CD4-positive, alpha-beta T cell (primary cell): ENCODE measurements at regions not wholly inside any gene's neighbourhood (a gene's known extent, or its start where the extent isn't known, plus 50 kb on each side); places are given as distances from the start of the nearest gene placed in this dataset.

Experiments
- ATAC-seq: fragments of 200-7000 bp; cut with Tn5 transposase; one replicate; pipeline ENCODE4 v1.10.0; 2022; ENCODE audit warnings: mild to moderate bottlenecking; ENCODE audit not compliant: poor library complexity
- CTCF ChIA-PET: fragments of 350-600 bp; sonication (Branson Sonifier 250); formaldehyde crosslinking; loops from one replicate; lab custom pipeline; 2021; ENCODE audit warnings: antibody characterized with exemption, inconsistent platforms; lab: Charles Lee
- POLR2A ChIA-PET: fragments of 350-600 bp; sonication (Branson Sonifier 250); formaldehyde crosslinking; loops from one replicate; lab custom pipeline; 2021; ENCODE audit warnings: antibody characterized with exemption, inconsistent platforms; lab: Charles Lee
- DNase-seq, 14 experiments: peaks; one replicate each; pipeline ENCODE4 v3.0.0-alpha.2; 2013 to 2020; ENCODE audit warnings: mixed read lengths in 2 of 14
- H3K27ac ChIP-seq, 2 donors: one replicate each; pipeline versions ENCODE4 v1.5.1 to v1.7.0; 2013; ENCODE audit warnings: low read length in 2 of 2, low read depth in 1 of 2, mild to moderate bottlenecking in 1 of 2
- H3K27me3 ChIP-seq, 2 experiments: 1 replicate in 1 of 2; 2 replicates in 1 of 2; pipeline versions ENCODE4 v1.6.1 to v1.7.0; 2013; ENCODE audit warnings: low read length in 2 of 2, control low read depth in 1 of 2, mild to moderate bottlenecking in 1 of 2, moderate library complexity in 1 of 2; ENCODE audit not compliant: insufficient read depth in 2 of 2, control insufficient read depth in 1 of 2
- H3K36me3 ChIP-seq: one replicate; pipeline ENCODE4 v1.6.1; 2013; ENCODE audit warnings: low read length, control low read depth; ENCODE audit not compliant: insufficient read depth
- H3K4me1 ChIP-seq: one replicate; pipeline ENCODE4 v1.6.1; 2013; ENCODE audit warnings: low read length, control low read depth; ENCODE audit not compliant: insufficient read depth
- H3K4me3 ChIP-seq: one replicate; pipeline ENCODE4 v1.5.1; 2013; ENCODE audit warnings: mild to moderate bottlenecking, low read length, moderate library complexity
- H3K9me3 ChIP-seq, 2 experiments: 1 replicate in 1 of 2; 2 replicates in 1 of 2; pipeline versions ENCODE4 v1.6.1 to v1.7.0; 2013; ENCODE audit warnings: low read length in 2 of 2, mild to moderate bottlenecking in 2 of 2, control low read depth in 1 of 2, moderate library complexity in 1 of 2; ENCODE audit not compliant: control insufficient read depth in 1 of 2, insufficient read depth in 1 of 2
- H3K27ac Mint-ChIP-seq: one replicate; pipeline ENCODE4 v1.8.0; 2020; ENCODE audit warnings: mixed read lengths
- H3K27me3 Mint-ChIP-seq: one replicate; pipeline ENCODE4 v1.8.0; 2021; ENCODE audit warnings: mixed read lengths
- H3K36me3 Mint-ChIP-seq: one replicate; pipeline ENCODE4 v1.8.0; 2021; ENCODE audit warnings: low read depth, mixed read lengths
- H3K4me1 Mint-ChIP-seq: one replicate; pipeline ENCODE4 v1.8.0; 2021; ENCODE audit warnings: low read depth, mixed read lengths
- H3K4me3 Mint-ChIP-seq: one replicate; pipeline ENCODE4 v1.8.0; 2020; ENCODE audit warnings: mild to moderate bottlenecking, mixed read lengths
- H3K9me3 Mint-ChIP-seq: one replicate; pipeline ENCODE4 v1.8.0; 2020; ENCODE audit warnings: mixed read lengths
- intact Hi-C, 2 experiments: fragments of 100-400 bp; cut with DNase I in 1 of 2; cut with micrococcal nuclease in 1 of 2; formaldehyde crosslinking; loops; one replicate each; pipeline versions ENCODE4 v1.15.1 to v1.9.0; 2023 to 2025; cut with DNase I, micrococcal nuclease
- TF ChIP-seq, protein P1 (sequence below): fragments of 200-600 bp; IDR thresholded peaks from one replicate; pipeline ENCODE4 v1.8.0; 2022; ENCODE audit warnings: antibody characterized with exemption, mild to moderate bottlenecking

DNA sequence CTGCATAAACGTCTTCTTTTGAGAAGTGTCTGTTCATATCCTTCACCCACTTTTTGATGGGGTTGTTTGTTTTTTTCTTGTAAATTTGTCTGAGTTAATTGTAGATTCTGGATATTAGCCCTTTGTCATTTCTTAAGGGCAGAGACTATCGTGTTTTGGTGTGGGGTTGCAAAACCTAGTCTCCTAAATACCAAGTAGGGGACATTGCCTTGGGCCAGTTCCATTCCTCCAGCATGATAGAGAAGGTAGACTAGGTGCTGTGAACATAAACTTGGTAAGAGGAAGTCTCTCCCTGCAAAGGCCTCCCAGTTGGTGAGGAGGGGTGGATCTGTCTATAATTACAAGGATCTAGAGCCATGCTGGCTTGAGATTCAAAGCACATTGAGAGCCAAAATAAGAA is 390.7 kb downstream of the VRK1 start:
- no peaks in the 10 kb centered on the region for H3K36me3 ChIP-seq
- Mint-ChIP-seq H3K4me3 (no peak overlapping the region), H3K9me3 (peaks cover 2% of the 10 kb centered on the region), H3K27ac (no peak overlapping the region), H3K4me1 (no peaks in the 10 kb centered on the region), H3K36me3 (no peaks in the 10 kb centered on the region), H3K27me3 (no peaks in the 10 kb centered on the region)
- no peaks in the 10 kb centered on the region for H3K4me1 ChIP-seq
- H3K27me3 ChIP-seq: no peaks in the 10 kb centered on the region
- POLR2A ChIA-PET: no interaction called here
- no peak for DNase-seq
- ATAC-seq: no peak
- no peak overlapping the region for H3K27ac ChIP-seq
- no peak overlapping the region for H3K4me3 ChIP-seq
- intact Hi-C loops: loop anchor here (10.0 kb wide), 2 partner anchors 417 to 947 kb away; no protein-coding TSS in a partner anchor
- H3K9me3 ChIP-seq: no peaks in the 10 kb centered on the region
- TF ChIP-seq, protein P1, sequence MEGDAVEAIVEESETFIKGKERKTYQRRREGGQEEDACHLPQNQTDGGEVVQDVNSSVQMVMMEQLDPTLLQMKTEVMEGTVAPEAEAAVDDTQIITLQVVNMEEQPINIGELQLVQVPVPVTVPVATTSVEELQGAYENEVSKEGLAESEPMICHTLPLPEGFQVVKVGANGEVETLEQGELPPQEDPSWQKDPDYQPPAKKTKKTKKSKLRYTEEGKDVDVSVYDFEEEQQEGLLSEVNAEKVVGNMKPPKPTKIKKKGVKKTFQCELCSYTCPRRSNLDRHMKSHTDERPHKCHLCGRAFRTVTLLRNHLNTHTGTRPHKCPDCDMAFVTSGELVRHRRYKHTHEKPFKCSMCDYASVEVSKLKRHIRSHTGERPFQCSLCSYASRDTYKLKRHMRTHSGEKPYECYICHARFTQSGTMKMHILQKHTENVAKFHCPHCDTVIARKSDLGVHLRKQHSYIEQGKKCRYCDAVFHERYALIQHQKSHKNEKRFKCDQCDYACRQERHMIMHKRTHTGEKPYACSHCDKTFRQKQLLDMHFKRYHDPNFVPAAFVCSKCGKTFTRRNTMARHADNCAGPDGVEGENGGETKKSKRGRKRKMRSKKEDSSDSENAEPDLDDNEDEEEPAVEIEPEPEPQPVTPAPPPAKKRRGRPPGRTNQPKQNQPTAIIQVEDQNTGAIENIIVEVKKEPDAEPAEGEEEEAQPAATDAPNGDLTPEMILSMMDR: no peak
- CTCF ChIA-PET: no interaction called here

DNA sequence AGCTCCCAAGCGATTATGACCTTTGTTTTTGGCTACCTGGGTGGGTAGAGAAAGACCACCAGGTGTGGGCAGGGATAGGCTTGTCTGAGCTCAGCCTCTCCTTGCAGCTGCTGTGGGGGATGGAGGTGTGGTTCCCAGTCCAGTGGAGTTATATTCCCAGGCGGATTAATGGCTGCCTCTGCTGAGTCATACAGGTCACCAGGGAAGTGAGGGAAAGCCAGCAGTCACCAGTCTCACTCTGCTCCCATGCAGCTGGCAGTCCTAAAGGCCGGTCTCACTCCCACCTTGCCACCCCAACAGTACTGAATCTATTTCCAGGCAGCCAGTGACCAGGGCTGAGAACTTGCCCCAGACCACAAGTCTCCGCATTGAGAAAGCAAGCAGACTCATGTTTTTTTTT is 399.2 kb downstream of the VRK1 start:
- no peak overlapping the region for H3K27ac Mint-ChIP-seq
- POLR2A ChIA-PET: no interaction called here
- H3K36me3 Mint-ChIP-seq: no peaks in the 10 kb centered on the region
- peaks cover 14% of the 10 kb centered on the region for H3K9me3 Mint-ChIP-seq
- Histone ChIP-seq H3K4me1 (no peaks in the 10 kb centered on the region), H3K36me3 (no peaks in the 10 kb centered on the region), H3K27me3 (no peaks in the 10 kb centered on the region), H3K9me3 (no peaks in the 10 kb centered on the region), H3K4me3 (no peak overlapping the region), H3K27ac (no peak overlapping the region)
- peaks cover 12% of the 10 kb centered on the region for H3K27me3 Mint-ChIP-seq
- intact Hi-C loops: no loop called here
- no peaks in the 10 kb centered on the region for H3K4me1 Mint-ChIP-seq
- DNase-seq (no peak), ATAC-seq (no peak)
- H3K4me3 Mint-ChIP-seq: no peak overlapping the region
- CTCF ChIA-PET: no interaction called here
- TF ChIP-seq, protein P1: no peak

DNA sequence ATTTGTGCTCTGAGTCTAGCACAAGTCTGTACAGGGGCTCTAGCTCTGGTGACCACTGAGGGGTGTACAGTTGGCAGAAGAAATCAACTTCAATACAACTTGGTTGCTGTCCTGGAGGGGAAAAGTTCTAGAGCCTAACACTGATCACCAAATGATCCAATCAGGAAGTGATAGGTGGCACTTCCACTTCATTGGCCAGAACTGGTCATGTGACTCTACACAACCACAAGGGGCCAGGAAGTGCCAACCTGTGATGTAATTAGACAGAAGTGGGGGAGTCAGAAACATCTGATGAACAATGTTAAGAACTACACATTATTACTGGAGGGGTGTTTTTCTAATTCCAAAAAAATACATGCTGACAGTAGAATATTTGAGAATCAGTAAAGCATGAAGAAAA is 401.6 kb downstream of the VRK1 start:
- Mint-ChIP-seq H3K9me3 (peaks cover 9% of the 10 kb centered on the region), H3K27ac (no peak overlapping the region), H3K36me3 (no peaks in the 10 kb centered on the region), H3K4me3 (no peak overlapping the region), H3K27me3 (peaks cover 12% of the 10 kb centered on the region), H3K4me1 (no peaks in the 10 kb centered on the region)
- no peaks in the 10 kb centered on the region for H3K4me1 ChIP-seq
- TF ChIP-seq, protein P1: no peak
- no peak for ATAC-seq
- CTCF ChIA-PET: no interaction called here
- POLR2A ChIA-PET: no interaction called here
- DNase-seq: peak in 1 of 14 experiments; percentile 22
- H3K36me3 ChIP-seq: no peaks in the 10 kb centered on the region
- no peak overlapping the region for H3K4me3 ChIP-seq
- H3K9me3 ChIP-seq: no peaks in the 10 kb centered on the region
- intact Hi-C loops: no loop called here
- H3K27ac ChIP-seq: no peak overlapping the region
- H3K27me3 ChIP-seq: no peaks in the 10 kb centered on the region
